Fibroblast of upper back skin (primary cell): ENCODE measurements at regions not wholly inside any gene's neighbourhood (a gene's known extent, or its start where the extent isn't known, plus 50 kb on each side); places are given as distances from the start of the nearest gene placed in this dataset.

Source experiments
- DNase-seq: peaks from one replicate; pipeline ENCODE4 v3.0.0-alpha.2; 2013

- no peak for DNase-seq
Observed at GRCh38 chr22:27405672-27406388, 395.7 kb downstream of the MN1 start.

DNA sequence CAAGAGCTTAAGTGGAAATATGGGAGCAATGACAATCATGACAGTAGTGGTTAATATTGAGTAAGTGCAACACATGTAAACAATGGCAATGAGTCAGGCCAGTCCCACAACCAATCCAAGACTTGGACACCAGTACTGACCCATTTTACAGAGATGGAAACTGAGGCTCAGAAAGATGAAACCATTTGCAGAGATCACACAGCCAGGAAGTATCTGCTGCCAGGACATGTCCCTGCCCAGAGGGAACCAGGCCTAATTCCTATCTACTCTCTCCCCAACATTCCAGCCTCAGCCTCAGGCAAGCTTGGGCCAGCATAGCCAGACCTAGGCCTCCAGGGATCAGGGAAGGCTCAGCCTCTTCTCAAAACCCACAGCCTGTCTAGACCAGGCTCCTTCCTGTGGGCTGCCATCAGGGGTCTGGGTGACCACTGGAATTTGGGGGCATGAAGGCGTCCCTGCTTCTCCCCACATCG lies 395.1 kb downstream of the MN1 start:
- DNase-seq, result no peak

DNA sequence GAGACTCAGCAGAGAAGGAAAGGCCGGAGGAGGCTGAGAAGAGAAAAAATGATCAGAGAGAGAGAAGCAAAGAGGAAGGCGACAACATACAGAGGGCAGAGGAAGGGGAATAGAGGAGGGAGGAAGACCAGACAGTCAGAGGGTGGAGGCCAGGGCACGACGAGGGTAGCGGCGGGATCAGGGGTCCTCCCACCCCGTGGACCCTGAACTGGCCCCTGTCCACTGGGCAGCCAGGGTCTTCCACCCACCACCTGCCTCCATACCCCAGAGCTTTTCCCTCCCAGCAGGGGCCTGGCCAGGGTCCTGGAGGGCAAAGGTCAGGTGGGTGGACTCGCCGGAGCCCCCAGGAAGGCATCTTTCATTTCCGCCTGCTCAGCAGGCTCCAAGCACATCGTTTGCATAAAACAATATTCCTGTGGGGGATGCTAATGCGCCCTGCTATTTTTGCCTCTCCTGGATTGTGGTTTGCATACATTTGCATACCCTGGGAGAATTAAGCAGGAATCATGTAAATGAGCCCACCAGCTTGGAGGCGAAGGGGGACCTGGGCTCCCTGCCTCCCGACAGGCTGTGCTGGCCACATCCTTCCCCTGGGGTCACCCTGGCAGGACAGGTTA lies 394.1 kb downstream of the MN1 start:
- no peak for DNase-seq

- DNase-seq, result no peak
Observed at GRCh38 chr22:27408068-27408467, 393.5 kb downstream of the MN1 start.

GRCh38 chr22:27409299-27409698 lies 392.3 kb downstream of the MN1 start:
- DNase-seq, result no peak

- DNase-seq, result no peak
Observed at GRCh38 chr22:27412866-27413445, 388.6 kb downstream of the MN1 start.

GRCh38 chr22:27413702-27414101 lies 387.9 kb downstream of the MN1 start:
- DNase-seq, result no peak

DNA sequence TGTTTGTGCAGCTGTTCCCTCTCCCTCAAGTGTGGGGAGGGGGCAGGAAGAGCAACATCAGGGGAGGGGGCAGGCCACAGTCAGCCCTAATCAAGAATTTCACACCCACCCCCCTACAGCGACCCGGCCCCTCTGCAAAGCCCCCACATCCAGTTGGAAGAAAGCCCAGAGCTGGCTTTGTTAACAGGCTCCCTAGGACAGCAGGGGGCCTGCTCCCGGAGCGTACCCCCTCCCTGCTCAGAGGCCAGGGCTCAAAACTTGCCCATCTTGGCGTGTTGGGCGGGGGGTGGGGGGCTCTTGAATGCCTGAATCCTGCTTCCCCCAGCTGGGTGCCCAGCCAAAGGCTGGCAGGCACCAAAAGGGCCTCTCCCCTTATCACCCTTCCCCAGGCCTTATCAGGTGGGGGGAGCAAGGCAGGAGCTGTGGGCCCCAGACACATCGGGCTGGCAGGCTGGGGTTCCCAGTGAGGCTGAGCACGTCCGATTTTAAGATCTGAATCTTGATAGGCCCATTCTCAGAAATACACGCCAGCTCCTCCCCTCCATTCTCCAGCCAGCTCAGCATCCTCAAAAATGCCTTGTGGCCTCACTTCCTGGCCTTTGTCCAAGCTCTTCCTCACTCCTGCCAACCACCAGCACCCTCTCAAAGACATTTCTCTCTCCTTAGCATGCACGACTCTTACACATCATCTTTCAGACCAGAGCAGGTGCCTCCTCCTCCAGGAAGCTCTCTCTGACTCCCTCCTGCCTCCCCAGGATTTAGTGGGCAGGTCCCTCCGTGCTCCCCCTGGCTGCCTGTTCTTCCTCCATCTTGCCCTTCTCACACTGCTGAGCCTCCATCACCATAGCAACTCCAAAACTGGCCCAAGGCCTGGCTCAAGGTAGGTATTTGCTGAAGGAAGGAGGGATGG lies 384.8 kb downstream of the MN1 start:
- peak; percentile 94 for DNase-seq

DNA sequence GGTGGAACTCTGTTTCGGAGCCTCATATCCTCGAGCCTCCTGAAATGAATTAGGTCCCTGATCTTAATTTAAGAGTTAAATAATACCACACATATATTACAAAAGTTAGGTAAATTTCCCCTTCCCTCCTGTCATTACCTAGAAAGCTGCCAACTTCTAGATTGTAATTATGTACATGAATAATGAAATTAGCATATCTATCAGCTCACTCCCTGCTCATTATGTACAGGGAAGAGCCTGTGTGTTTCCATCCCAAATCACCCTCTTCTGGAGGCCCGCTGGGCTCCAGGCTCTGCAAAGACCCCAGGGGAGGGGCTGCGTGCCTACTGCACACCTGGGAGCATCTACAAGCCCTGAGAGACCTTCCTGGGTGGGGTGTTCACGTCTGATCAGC lies 384.1 kb downstream of the MN1 start:
- DNase-seq, result no peak

DNA sequence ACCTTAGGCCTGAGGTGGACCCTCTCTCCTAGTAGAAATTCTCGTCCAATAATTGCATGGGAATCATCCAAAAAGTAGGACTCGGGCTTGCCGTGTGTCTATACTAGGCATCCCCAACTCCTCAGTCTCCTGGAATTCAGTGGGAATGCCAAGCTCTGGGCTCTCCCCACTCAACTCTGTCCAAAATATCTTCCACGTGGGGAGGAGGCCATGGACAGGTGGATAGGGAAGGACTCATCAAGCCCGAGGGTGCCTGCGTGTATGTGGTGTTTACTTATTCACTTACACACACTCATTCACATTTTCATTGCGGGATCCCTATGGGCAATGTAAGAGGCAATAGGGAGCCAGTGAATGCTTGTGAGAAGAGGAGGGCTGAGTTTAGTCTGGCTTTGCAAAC lies 383.3 kb downstream of the MN1 start:
- DNase-seq, result no peak

DNA sequence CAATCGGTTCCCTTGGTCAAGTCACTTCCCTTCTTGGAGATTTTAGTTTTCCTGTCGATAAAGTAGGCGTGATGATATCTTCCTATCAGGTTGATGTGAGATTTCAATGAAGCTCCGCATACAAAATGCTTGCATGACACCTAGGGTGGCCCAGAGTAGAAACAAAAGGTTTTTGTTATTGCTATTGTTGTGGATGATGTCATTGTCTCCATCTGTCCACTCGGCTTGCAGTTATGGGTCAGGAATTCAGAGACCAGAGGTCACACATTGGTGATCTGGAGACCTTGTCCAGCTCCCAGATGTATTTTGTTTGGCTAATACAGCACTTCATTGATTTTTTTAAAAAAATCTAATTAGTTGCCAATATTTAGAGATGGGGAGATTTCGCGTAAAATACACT lies 382.1 kb downstream of the MN1 start:
- no peak for DNase-seq

GRCh38 chr22:27420195-27420816 lies 381.2 kb downstream of the MN1 start:
- no peak for DNase-seq

DNA sequence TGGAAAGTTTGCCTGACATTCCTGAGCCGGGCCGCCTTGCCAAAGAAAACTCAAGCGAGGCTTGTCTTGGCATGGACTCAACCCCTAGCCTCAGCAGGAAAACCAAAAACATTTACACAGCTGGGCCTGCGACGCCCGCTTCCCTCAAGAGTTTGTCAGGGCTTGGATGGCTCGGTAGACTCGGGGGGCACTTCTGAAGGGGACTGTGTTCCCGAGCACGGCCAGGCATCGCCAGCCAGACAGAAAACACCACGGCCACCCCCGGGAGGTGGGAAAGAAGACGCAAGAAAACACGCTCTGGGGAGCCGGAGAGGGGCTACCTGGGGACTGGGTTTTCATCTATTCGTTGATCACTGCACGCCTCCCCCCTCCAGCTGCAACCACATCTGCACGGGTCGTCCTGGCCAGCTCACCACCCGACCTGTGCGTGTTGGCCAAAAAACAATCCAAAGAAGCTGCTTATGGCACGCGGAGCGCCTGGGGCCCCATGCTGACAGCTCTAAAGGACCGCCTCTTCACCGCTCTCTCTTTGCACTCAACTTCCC lies 380.7 kb downstream of the MN1 start:
- peak; percentile 96 for DNase-seq

DNA sequence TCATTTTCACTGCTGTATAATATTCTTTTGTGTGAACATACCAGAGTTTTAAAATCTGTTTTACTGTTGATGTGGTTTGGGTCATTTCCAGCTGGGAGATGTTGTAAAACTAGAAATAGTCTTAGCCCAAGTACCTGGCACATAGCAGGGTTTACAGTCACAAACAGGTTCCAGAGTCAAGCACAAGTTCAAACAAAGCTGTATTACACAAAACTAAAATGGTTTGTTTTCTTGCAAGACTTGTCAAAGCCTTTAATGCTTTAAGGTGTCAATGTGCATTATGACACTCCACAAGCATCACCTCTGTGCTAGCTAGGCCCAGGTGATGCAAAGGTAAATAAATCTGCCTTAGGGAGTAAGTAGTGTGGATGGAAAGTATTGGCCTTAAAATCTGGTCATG lies 379.1 kb downstream of the MN1 start:
- no peak for DNase-seq

DNA sequence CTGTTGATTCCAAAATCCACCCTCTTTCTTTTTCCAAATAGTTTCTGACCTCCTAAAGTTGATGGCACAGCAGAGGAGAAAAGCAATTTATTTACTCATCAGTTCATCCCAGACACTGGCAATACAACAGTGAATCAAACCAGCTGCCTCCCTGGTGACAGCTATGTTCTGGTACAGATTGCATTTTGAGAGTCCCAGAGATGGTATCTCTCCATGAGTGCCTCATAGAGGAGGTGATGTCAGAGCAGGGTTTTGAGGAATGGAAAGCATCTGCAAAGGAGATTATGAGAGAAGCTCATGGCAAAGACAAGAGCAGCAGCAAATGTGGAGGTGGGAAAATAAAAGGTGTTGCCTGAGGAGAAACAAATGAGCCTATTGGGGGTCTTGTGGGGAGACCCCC lies 377.2 kb downstream of the MN1 start:
- no peak for DNase-seq

DNA sequence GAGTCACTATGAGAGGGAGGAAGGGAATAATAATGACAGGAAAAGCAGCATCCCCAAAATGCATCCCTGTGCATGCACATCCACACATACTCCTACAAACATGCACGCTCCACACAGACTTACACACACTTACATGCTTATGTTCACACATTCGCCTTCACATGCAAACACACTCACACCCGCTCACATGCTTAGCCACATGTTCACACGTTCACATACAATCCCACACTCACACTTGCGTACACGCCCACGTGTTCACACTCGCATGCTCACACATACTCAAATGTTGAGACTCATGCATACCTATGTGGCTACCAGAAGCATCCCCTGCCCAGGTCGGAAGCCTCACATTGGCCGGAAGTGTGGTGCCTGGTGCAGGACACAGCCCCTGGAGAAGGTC lies 372.1 kb downstream of the MN1 start:
- no peak for DNase-seq

DNA sequence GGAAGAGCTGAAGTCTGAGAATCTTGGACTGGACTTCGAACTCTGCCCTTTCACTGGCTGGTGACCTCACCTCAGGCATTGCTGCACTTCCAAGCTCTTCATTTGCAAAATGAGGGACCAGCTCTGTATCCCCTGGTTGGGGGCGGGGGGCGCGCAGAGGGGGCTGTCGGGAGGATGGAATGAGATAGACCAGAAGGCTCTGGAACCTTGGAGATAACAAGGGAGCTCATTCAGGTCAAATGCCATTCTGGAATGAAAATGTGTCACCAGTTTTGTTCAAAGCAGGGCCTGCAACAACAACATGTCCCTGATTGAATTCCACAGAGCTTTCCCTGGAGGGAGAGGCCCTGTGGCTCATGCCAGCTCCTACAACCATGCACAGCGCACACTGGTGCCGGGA lies 370.5 kb downstream of the MN1 start:
- DNase-seq, result no peak

GRCh38 chr22:27431896-27432295 lies 369.7 kb downstream of the MN1 start:
- no peak for DNase-seq

DNA sequence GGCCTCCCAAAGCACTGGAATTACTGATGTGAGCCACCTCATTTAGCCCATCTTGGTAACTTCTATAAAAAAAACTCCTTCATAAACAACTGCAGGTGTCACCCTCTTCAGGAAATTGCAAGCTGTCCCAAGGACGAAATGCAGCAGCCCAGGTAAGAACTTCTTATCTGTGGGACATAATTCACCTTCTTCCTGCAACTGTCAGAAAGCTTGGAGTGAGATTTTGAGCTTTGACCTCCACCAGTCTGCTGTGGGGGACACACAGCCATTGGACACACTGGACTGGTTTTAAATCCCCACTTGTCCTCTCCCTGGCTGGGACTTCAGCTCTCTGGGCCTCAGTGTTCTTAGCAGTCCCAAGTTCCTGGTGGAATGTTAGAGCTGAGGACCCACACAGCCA lies 368.5 kb downstream of the MN1 start:
- no peak for DNase-seq

DNA sequence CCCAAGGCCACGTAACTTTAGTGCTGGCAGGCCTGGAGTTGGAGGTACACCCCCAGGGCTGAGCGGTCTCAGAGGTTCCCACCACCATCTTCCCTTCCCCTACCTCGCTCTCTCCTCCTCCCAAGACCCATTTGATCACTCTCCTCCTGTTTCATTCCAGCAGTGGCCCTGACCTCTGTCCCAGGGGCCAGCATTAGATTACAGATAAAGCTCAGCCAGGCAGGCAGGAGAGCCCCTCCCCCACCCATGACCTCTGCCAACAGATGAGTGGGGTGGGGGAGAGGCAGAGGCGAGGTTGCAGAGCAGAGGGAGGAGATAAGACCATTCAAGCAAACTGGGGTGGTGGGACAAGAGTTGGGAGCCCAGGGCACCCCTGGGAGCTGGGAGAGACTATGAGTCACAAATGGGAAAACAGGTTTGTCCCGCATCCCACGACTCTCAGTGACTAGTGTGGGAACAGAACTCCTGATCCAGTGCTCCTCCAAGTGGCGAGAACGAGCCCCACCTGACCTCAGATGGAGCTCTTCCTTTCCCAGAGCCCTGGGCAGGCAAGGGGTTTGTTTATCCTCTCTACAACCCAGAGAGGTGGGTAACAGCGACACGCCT lies 367.9 kb downstream of the MN1 start:
- DNase-seq, result no peak

GRCh38 chr22:27434898-27435297 lies 366.7 kb downstream of the MN1 start:
- DNase-seq, result no peak
